K562 (cell line): ENCODE measurements at regions not wholly inside any gene's neighbourhood (a gene's known extent, or its start where the extent isn't known, plus 50 kb on each side); places are given as distances from the start of the nearest gene placed in this dataset.

Source experiments
- ATAC-seq: fragments of 200-7000 bp; cut with Tn5 transposase; 3 replicates; pipeline ENCODE4 v1.9.1; 2020; ENCODE audit warnings: moderate library complexity
- BruUV-seq: library from RNA; stranded (reverse); fragments of 400-500 nt; replicated peaks from 2 replicates; lab custom pipeline; 2021; lab: Mats Ljungman, UMichigan
- CTCF ChIA-PET: fragments of 300-600 bp; formaldehyde crosslinking; extraction: SDS; loops from one replicate; lab custom pipeline; 2021; ENCODE audit warnings: low intra/inter-chr PET ratio; lab: Yijun Ruan, JAX
- POLR2A ChIA-PET: fragments of 300-600, 350-650 bp; sonication (Branson Sonifier 250); formaldehyde crosslinking; extraction: SDS; loops from one replicate; lab custom pipeline; 2021; ENCODE audit warnings: antibody characterized with exemption, inconsistent platforms; lab: Yijun Ruan, JAX
- DNase-seq, 4 experiments: peaks; one replicate each; pipeline versions ENCODE4 v3.0.0 to v3.0.0-alpha.2; 2011 to 2018; ENCODE audit warnings: low spot score in 3 of 4, mixed read lengths in 3 of 4; ENCODE audit errors: extremely low read depth in 1 of 4
- FAIRE-seq: peaks from 2 replicates; lab custom pipeline; 2011; peaks lifted over from hg19 to GRCh38; lab: Jason Lieb, UNC
- H2AFZ ChIP-seq: 2 replicates; pipeline ENCODE4 v1.6.0; 2011; ENCODE audit warnings: low read depth, low read length, control low read depth, inconsistent platforms
- H3K27ac ChIP-seq: fragments of 200-600 bp; 3 replicates; pipeline ENCODE4 v1.8.0; 2011; ENCODE audit warnings: low read depth, mild to moderate bottlenecking, control low read depth, inconsistent platforms, low read length, moderate library complexity, mixed read lengths; ENCODE audit errors: extremely low read depth
- H3K27me3 ChIP-seq, 2 experiments: fragments of 300-600 bp in 1 of 2; 2 replicates in 1 of 2; 3 replicates in 1 of 2; pipeline versions ENCODE4 v1.6.0 to v1.8.0; 2011; ENCODE audit warnings: inconsistent platforms in 2 of 2, low read length in 2 of 2, mild to moderate bottlenecking in 1 of 2, mixed read lengths in 1 of 2, moderate library complexity in 1 of 2; ENCODE audit not compliant: control insufficient read depth in 2 of 2, insufficient read depth in 2 of 2
- H3K36me3 ChIP-seq: fragments of 300-600 bp; 3 replicates; pipeline ENCODE4 v1.8.0; 2011; ENCODE audit warnings: mild to moderate bottlenecking, low read length, inconsistent platforms; ENCODE audit not compliant: control insufficient read depth, insufficient read depth
- H3K4me1 ChIP-seq, 2 experiments: fragments of 200-600 bp in 1 of 2; replicated peaks in 1 of 2; 2 replicates in 1 of 2; 3 replicates in 1 of 2; pipeline versions ENCODE4 v1.5.1 to v1.8.0; 2011; ENCODE audit warnings: inconsistent platforms in 2 of 2, low read length in 2 of 2, mild to moderate bottlenecking in 1 of 2, mixed read lengths in 1 of 2, moderate library complexity in 1 of 2; ENCODE audit not compliant: control insufficient read depth in 2 of 2, insufficient read depth in 2 of 2
- H3K4me2 ChIP-seq: 2 replicates; pipeline ENCODE4 v1.6.1; 2011; ENCODE audit warnings: low read length, control low read depth, inconsistent platforms, mixed read lengths; ENCODE audit not compliant: insufficient read depth
- H3K4me3 ChIP-seq: fragments of 200-600 bp; sonication (generic), shearing (Covaris generic); 2 replicates; pipeline ENCODE4 v1.5.1; 2016; ENCODE audit warnings: control low read depth, inconsistent platforms
- H3K79me2 ChIP-seq: fragments of 200-600 bp; 3 replicates; pipeline ENCODE4 v1.8.0; 2011; ENCODE audit warnings: low read length, inconsistent platforms; ENCODE audit not compliant: control insufficient read depth, insufficient read depth
- H3K9ac ChIP-seq, 2 experiments: 2 replicates each; pipeline versions ENCODE4 v1.6.0 to v1.6.1; 2011; ENCODE audit warnings: low read depth in 2 of 2, low read length in 2 of 2, control low read depth in 1 of 2, inconsistent platforms in 1 of 2, mild to moderate bottlenecking in 1 of 2, mixed read lengths in 1 of 2; ENCODE audit not compliant: insufficient read depth in 1 of 2
- H3K9me1 ChIP-seq: one replicate; pipeline ENCODE4 v1.6.0; 2011; ENCODE audit warnings: inconsistent platforms, mild to moderate bottlenecking, low read length, moderate library complexity; ENCODE audit not compliant: control insufficient read depth, insufficient read depth
- H3K9me3 ChIP-seq: replicated peaks from 2 replicates; pipeline ENCODE4 v1.5.1; 2011; ENCODE audit warnings: low read depth, low read length, inconsistent platforms; ENCODE audit not compliant: control insufficient read depth, insufficient read depth
- H4K20me1 ChIP-seq: replicated peaks from 2 replicates; pipeline ENCODE4 v1.6.1; 2011; ENCODE audit warnings: low read length, inconsistent platforms, mixed read lengths; ENCODE audit not compliant: control insufficient read depth, insufficient read depth
- BRCA1 ChIP-seq, 2 experiments: fragments of 450-650 bp in 1 of 2; sonication (generic) in 1 of 2; formaldehyde crosslinking in 1 of 2; IDR thresholded peaks; 2 replicates each; pipeline versions ENCODE4 v1.5.0 to v1.6.1; 2017 to 2020; ENCODE audit warnings: mild to moderate bottlenecking in 1 of 2, missing genetic modification reagents in 1 of 2
- COPS2 ChIP-seq: fragments of 450-650 bp; conservative IDR thresholded peaks from 2 replicates; pipeline ENCODE4 v1.6.1; 2016; ENCODE audit warnings: mild to moderate bottlenecking, moderate library complexity
- MEF2A ChIP-seq: IDR thresholded peaks from 2 replicates; pipeline ENCODE4 v1.6.1; 2011; ENCODE audit warnings: low read depth, mild to moderate bottlenecking, low read length, moderate library complexity; ENCODE audit not compliant: control insufficient read depth
- PRPF4 ChIP-seq: fragments of 200-400 bp; formaldehyde crosslinking; IDR thresholded peaks from one replicate; pipeline ENCODE4 v1.6.1; 2017; ENCODE audit warnings: low read length, low read depth, mild to moderate bottlenecking; ENCODE audit not compliant: insufficient read depth, poor library complexity, severe bottlenecking
- WGBS: fragments of 100-300 bp; shearing (Covaris generic); methylation state at CpG from one replicate; pipeline ENCODE4 v1.1.6; 2016; ENCODE audit warnings: low coverage, mixed read lengths; ENCODE audit not compliant: insufficient coverage; ENCODE audit errors: missing lambda C conversion rate; 5-methylcytosine and 5-hydroxymethylcytosine counted together
- in situ Hi-C: fragments of 300-500 bp; cut with MboI; formaldehyde crosslinking; loops from 4 replicates; pipeline ENCODE4 v1.15.0; 2018; ENCODE audit warnings: inconsistent platforms, mixed read lengths
- intact Hi-C: fragments of 100-400 bp; cut with micrococcal nuclease; formaldehyde crosslinking; loops from 2 replicates; pipeline ENCODE4 v1.14.2; 2022
- TF ChIP-seq, protein P1 (sequence below): IDR thresholded peaks from 2 replicates; pipeline ENCODE4 v1.6.1; 2011; ENCODE audit not compliant: insufficient read length; ENCODE audit errors: extremely low read depth

DNA sequence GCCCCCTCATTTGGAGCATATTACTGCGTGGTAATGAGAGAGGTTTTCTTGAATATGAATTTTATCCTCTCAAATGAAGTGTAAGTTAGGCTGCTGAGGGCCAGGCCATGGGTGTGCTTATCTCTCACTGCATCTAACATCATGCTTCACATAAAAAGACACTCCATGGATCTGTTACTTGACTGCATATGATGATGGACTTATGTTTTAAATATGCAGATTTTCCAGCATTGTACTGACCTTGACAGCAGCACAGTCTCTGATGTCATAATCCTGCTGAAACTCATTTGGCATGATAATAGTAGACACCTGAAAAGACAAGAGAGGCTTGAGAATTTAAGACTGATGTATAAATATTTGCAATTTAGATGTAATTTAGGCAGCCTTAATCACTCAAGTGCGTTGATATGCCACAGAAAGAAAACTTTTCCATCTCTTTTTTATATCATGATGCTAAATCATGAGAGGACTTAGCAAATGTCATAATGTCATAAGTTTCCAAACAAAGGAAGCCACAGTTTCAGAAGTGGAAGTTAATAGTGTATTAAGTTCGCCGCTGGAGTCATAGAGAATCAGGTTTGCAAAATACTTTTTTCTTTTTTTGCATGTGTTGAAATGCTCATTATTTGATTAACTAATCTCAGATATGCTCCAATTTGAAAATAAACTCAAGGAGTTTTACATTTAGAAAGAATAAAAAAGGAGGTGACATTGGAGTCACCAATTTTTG, 62.7 kb upstream of the CD302 start:
- no peak overlapping the region for H2AFZ ChIP-seq
- H3K27me3 ChIP-seq = peaks cover 0 to under 1% of the 10 kb centered on the region in 2 experiments; a peak in 1 of 5 replicates
- H4K20me1 ChIP-seq = no peaks in the 10 kb centered on the region
- no peaks in the 10 kb centered on the region for H3K36me3 ChIP-seq
- H3K9ac ChIP-seq = no peak overlapping the region
- ChIA-PET CTCF (no interaction called here), POLR2A (no interaction called here)
- H3K4me3 ChIP-seq = no peak overlapping the region
- no peak for DNase-seq
- WGBS = 0% methylated on average over 4 of the region's 4 CpGs
- no peak for FAIRE-seq
- H3K4me2 ChIP-seq = no peak overlapping the region
- TF ChIP-seq BRCA1 (IDR thresholded peaks at IDR 0.05) (no peak), BRCA1 (CRISPR knock-in tag; IDR thresholded peaks at IDR 0.05) (no peak), PRPF4 (no peak), COPS2 (no peak), MEF2A (no peak)
- TF ChIP-seq, protein P1, sequence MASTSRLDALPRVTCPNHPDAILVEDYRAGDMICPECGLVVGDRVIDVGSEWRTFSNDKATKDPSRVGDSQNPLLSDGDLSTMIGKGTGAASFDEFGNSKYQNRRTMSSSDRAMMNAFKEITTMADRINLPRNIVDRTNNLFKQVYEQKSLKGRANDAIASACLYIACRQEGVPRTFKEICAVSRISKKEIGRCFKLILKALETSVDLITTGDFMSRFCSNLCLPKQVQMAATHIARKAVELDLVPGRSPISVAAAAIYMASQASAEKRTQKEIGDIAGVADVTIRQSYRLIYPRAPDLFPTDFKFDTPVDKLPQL = no peak
- TF ChIP-seq, all 486 proteins: peak for 0
- Histone ChIP-seq H3K27ac (no peak overlapping the region), H3K4me1 (no peaks in the 10 kb centered on the region), H3K9me1 (no peaks in the 10 kb centered on the region), H3K79me2 (no peaks in the 10 kb centered on the region), H3K9me3 (no peaks in the 10 kb centered on the region)
- intact Hi-C loops = no loop called here
- in situ Hi-C loops = no loop called here
- no peak for ATAC-seq
- BruUV-seq = no TSS peak
